Right lobe of liver (tissue), 4 donors: ENCODE measurements at regions not wholly inside any gene's neighbourhood (a gene's known extent, or its start where the extent isn't known, plus 50 kb on each side); places are given as distances from the start of the nearest gene placed in this dataset.
"Not testable (repeated sequence)": the region's sequence is repeated elsewhere in the genome, so short reads cannot be mapped to it uniquely, and the experiment has no call there.

ENCODE experiments used
- POLR2A ChIP-seq: fragments of 450-650 bp; IDR thresholded peaks from one replicate; pipeline ENCODE4 v1.6.1; 2017; ENCODE audit warnings: antibody characterized with exemption, mild to moderate bottlenecking
- TF ChIP-seq, protein P1 (sequence below), 4 donors: fragments of 200-600 bp in 3 of 4; fragments of 450-650 bp in 1 of 4; IDR thresholded peaks; one replicate each; pipeline versions ENCODE4 v1.5.1 to v1.8.0; 2016 to 2022; ENCODE audit warnings: antibody characterized with exemption in 4 of 4, mild to moderate bottlenecking in 2 of 4
- donor health status: DM: no; HTN: no; CAD: no.
- donor health status: DM: no; HTN: no; CAD: no.
- donor health status: DM: no; HTN: yes; CAD: no.

GRCh38 chr14:104420523-104420922 lies 159.0 kb upstream of the C14orf180 start:
- TF ChIP-seq, protein P1, sequence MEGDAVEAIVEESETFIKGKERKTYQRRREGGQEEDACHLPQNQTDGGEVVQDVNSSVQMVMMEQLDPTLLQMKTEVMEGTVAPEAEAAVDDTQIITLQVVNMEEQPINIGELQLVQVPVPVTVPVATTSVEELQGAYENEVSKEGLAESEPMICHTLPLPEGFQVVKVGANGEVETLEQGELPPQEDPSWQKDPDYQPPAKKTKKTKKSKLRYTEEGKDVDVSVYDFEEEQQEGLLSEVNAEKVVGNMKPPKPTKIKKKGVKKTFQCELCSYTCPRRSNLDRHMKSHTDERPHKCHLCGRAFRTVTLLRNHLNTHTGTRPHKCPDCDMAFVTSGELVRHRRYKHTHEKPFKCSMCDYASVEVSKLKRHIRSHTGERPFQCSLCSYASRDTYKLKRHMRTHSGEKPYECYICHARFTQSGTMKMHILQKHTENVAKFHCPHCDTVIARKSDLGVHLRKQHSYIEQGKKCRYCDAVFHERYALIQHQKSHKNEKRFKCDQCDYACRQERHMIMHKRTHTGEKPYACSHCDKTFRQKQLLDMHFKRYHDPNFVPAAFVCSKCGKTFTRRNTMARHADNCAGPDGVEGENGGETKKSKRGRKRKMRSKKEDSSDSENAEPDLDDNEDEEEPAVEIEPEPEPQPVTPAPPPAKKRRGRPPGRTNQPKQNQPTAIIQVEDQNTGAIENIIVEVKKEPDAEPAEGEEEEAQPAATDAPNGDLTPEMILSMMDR (IDR thresholded peaks at IDR 0.05): not testable (repeated sequence)
- TF ChIP-seq POLR2A: not testable (repeated sequence)
